HepG2 (cell line): ENCODE measurements at regions not wholly inside any gene's neighbourhood (a gene's known extent, or its start where the extent isn't known, plus 50 kb on each side); places are given as distances from the start of the nearest gene placed in this dataset.

Source experiments
- AFF4 ChIP-seq: sonication (generic); formaldehyde crosslinking; IDR thresholded peaks from 2 replicates; pipeline ENCODE4 v1.4.0; 2020; ENCODE audit warnings: missing genetic modification reagents
- ATF5 ChIP-seq: sonication (generic); formaldehyde crosslinking; IDR thresholded peaks from 2 replicates; pipeline ENCODE4 v1.4.0; 2020; ENCODE audit warnings: mild to moderate bottlenecking, low read depth, missing genetic modification reagents
- DDIT3 ChIP-seq: sonication (generic); formaldehyde crosslinking; IDR thresholded peaks from 2 replicates; pipeline ENCODE4 v1.4.0; 2020; ENCODE audit warnings: mild to moderate bottlenecking, missing genetic modification reagents
- E2F2 ChIP-seq: sonication (generic); formaldehyde crosslinking; IDR thresholded peaks from 2 replicates; pipeline ENCODE4 v1.4.0; 2020; ENCODE audit warnings: missing genetic modification reagents, borderline replicate concordance
- FOXJ3 ChIP-seq: sonication (generic); formaldehyde crosslinking; IDR thresholded peaks from 2 replicates; pipeline ENCODE4 v1.4.0; 2020; ENCODE audit warnings: missing genetic modification reagents, mild to moderate bottlenecking, borderline replicate concordance
- FOXK1 ChIP-seq: sonication (generic); formaldehyde crosslinking; IDR thresholded peaks from 2 replicates; pipeline ENCODE4 v1.4.0; 2020; ENCODE audit warnings: low read depth, missing genetic modification reagents, borderline replicate concordance
- GLMP ChIP-seq: sonication (generic); formaldehyde crosslinking; IDR thresholded peaks from 2 replicates; pipeline ENCODE4 v1.9.0; 2021; ENCODE audit warnings: missing genetic modification reagents, mild to moderate bottlenecking, borderline replicate concordance
- IKZF1 ChIP-seq: fragments of 450-650 bp; IDR thresholded peaks from 2 replicates; pipeline ENCODE4 v1.7.1; 2016
- KMT2B ChIP-seq: IDR thresholded peaks from 2 replicates; pipeline ENCODE4 v1.6.1; 2016; ENCODE audit warnings: missing genetic modification reagents, missing compliant biosample characterization
- MTA3 ChIP-seq: sonication (generic); formaldehyde crosslinking; IDR thresholded peaks from 2 replicates; pipeline ENCODE4 v1.4.0; 2020; ENCODE audit warnings: missing genetic modification reagents
- NR2F6 ChIP-seq, 2 experiments: IDR thresholded peaks; 2 replicates each; pipeline ENCODE4 v1.6.1; 2016; ENCODE audit warnings: antibody characterized with exemption in 1 of 2, mild to moderate bottlenecking in 1 of 2
- SMAD3 ChIP-seq: sonication (generic); formaldehyde crosslinking; IDR thresholded peaks from 2 replicates; pipeline ENCODE4 v1.4.0; 2020; ENCODE audit warnings: missing genetic modification reagents
- SOX6 ChIP-seq, 2 experiments: fragments of 450-650 bp in 1 of 2; sonication (generic) in 1 of 2; formaldehyde crosslinking in 1 of 2; IDR thresholded peaks; 2 replicates each; pipeline versions ENCODE4 v1.4.0 to v1.6.1; 2017 to 2020; ENCODE audit warnings: antibody characterized with exemption in 1 of 2, mild to moderate bottlenecking in 1 of 2, missing genetic modification reagents in 1 of 2
- SRSF4 ChIP-seq: fragments of 200-400 bp; formaldehyde crosslinking; IDR thresholded peaks from one replicate; pipeline ENCODE4 v1.6.1; 2018; ENCODE audit warnings: mild to moderate bottlenecking, low read depth, low read length, moderate library complexity; ENCODE audit not compliant: poor library complexity, severe bottlenecking
- YEATS4 ChIP-seq: sonication (generic); formaldehyde crosslinking; IDR thresholded peaks from 2 replicates; pipeline ENCODE4 v1.4.0; 2020; ENCODE audit warnings: missing genetic modification reagents, borderline replicate concordance
- ZNF121 ChIP-seq: sonication (generic); formaldehyde crosslinking; IDR thresholded peaks from 2 replicates; pipeline ENCODE4 v1.5.0; 2020; ENCODE audit warnings: mild to moderate bottlenecking, missing genetic modification reagents
- ZNF207 ChIP-seq: fragments of 450-650 bp; IDR thresholded peaks from 2 replicates; pipeline ENCODE4 v1.6.1; 2016; ENCODE audit warnings: antibody characterized with exemption, borderline replicate concordance
- ZNF225 ChIP-seq: sonication (generic); formaldehyde crosslinking; IDR thresholded peaks from 2 replicates; pipeline ENCODE4 v1.4.0; 2020; ENCODE audit warnings: mild to moderate bottlenecking, missing genetic modification reagents
- ZNF260 ChIP-seq: sonication (generic); formaldehyde crosslinking; IDR thresholded peaks from 2 replicates; pipeline ENCODE4 v1.4.0; 2020; ENCODE audit warnings: missing genetic modification reagents, low read depth, mild to moderate bottlenecking, borderline replicate concordance
- ZNF563 ChIP-seq: sonication (generic); formaldehyde crosslinking; IDR thresholded peaks from 2 replicates; pipeline ENCODE4 v1.8.0; 2022; ENCODE audit warnings: mild to moderate bottlenecking, moderate library complexity, missing genetic modification reagents
- ZNF720 ChIP-seq: sonication (generic); formaldehyde crosslinking; IDR thresholded peaks from 2 replicates; pipeline ENCODE4 v1.4.0; 2020; ENCODE audit warnings: missing genetic modification reagents
- ZNF83 ChIP-seq: sonication (generic); formaldehyde crosslinking; IDR thresholded peaks from 2 replicates; pipeline ENCODE4 v1.4.0; 2020; ENCODE audit warnings: missing genetic modification reagents, mild to moderate bottlenecking, borderline replicate concordance
- ZNF891 ChIP-seq: sonication (generic); formaldehyde crosslinking; IDR thresholded peaks from 2 replicates; pipeline ENCODE4 v1.5.0; 2020; ENCODE audit warnings: mild to moderate bottlenecking, missing genetic modification reagents
- ZSCAN31 ChIP-seq: sonication (generic); formaldehyde crosslinking; IDR thresholded peaks from 2 replicates; pipeline ENCODE4 v1.5.0; 2020; ENCODE audit warnings: low read depth, mild to moderate bottlenecking, missing genetic modification reagents

- TF ChIP-seq ZNF121 (no peak), ZNF83 (CRISPR knock-in tag) (0 out of 2 replicates have a peak, but pooled peaks have one; percentile 64), ZNF891 (CRISPR knock-in tag) (no peak; the same call in 1 of the 2 replicates), E2F2 (CRISPR knock-in tag) (no peak), ZNF225 (CRISPR knock-in tag) (no peak), ZNF720 (CRISPR knock-in tag) (no peak), ZNF260 (no peak), SRSF4 (no peak), AFF4 (no peak), ZSCAN31 (CRISPR knock-in tag) (no peak), SOX6 (IDR thresholded peaks at IDR 0.05) (no peak), SOX6 (CRISPR knock-in tag; IDR thresholded peaks at IDR 0.05) (no peak), YEATS4 (CRISPR knock-in tag) (no peak), MTA3 (CRISPR knock-in tag) (no peak), IKZF1 (no peak), FOXK1 (CRISPR knock-in tag) (no peak), FOXJ3 (CRISPR knock-in tag) (no peak), ATF5 (CRISPR knock-in tag) (no peak), DDIT3 (no peak), ZNF563 (no peak), NR2F6 (IDR thresholded peaks at IDR 0.05) (no peak), NR2F6 (CRISPR knock-in tag; IDR thresholded peaks at IDR 0.05) (peak; percentile 56), KMT2B (no peak), GLMP (no peak), SMAD3 (no peak), ZNF207 (no peak)
These were observed 68.3 kb downstream of the CEBPB start (continued) for GRCh38 chr20:50258790-50259483.
